Stimulated activated memory B cell treated with anti-CD40 and anti-IgM and Interleukin-4, amounts not matched to agents 10 μg/mL and 1 μg/mL and 100 μg/mL, for 72 hours (primary cell): ENCODE measurements at regions not wholly inside any gene's neighbourhood (a gene's known extent, or its start where the extent isn't known, plus 50 kb on each side); places are given as distances from the start of the nearest gene placed in this dataset.
"Not testable (repeated sequence)": the region's sequence is repeated elsewhere in the genome, so short reads cannot be mapped to it uniquely, and the experiment has no call there.

ENCODE experiments used
- ATAC-seq: fragments of 150-1000 bp; cut with Tn5 transposase; 2 replicates; pipeline ENCODE4 v1.10.0; 2021
- H3K27ac Mint-ChIP-seq: one replicate; pipeline ENCODE4 v1.8.0; 2022; ENCODE audit warnings: mild to moderate bottlenecking, mixed read lengths
- H3K27me3 Mint-ChIP-seq: one replicate; pipeline ENCODE4 v1.8.0; 2022; ENCODE audit warnings: mixed read lengths
- H3K36me3 Mint-ChIP-seq: one replicate; pipeline ENCODE4 v1.8.0; 2022; ENCODE audit warnings: mixed read lengths
- H3K4me1 Mint-ChIP-seq: one replicate; pipeline ENCODE4 v1.8.0; 2022; ENCODE audit warnings: mixed read lengths
- H3K4me3 Mint-ChIP-seq: one replicate; pipeline ENCODE4 v1.8.0; 2022; ENCODE audit warnings: mild to moderate bottlenecking, moderate library complexity, mixed read lengths
- H3K9me3 Mint-ChIP-seq: one replicate; pipeline ENCODE4 v1.8.0; 2022; ENCODE audit warnings: mixed read lengths

- not testable (repeated sequence) for H3K36me3 Mint-ChIP-seq, H3K27ac Mint-ChIP-seq, H3K9me3 Mint-ChIP-seq, H3K4me1 Mint-ChIP-seq, H3K4me3 Mint-ChIP-seq, ATAC-seq
- peaks cover 14% of the 10 kb centered on the region for H3K27me3 Mint-ChIP-seq
These were observed 168.8 kb upstream of the ZNF469 start for GRCh38 chr16:88213937-88214336.

- H3K27ac Mint-ChIP-seq, H3K4me3 Mint-ChIP-seq, H3K4me1 Mint-ChIP-seq, H3K9me3 Mint-ChIP-seq, H3K36me3 Mint-ChIP-seq, ATAC-seq: not testable (repeated sequence)
- peaks cover 47% of the 10 kb centered on the region for H3K27me3 Mint-ChIP-seq
These were observed 161.6 kb upstream of the ZNF469 start for GRCh38 chr16:88221001-88221761.

- H3K27me3 Mint-ChIP-seq = peaks cover 56% of the 10 kb centered on the region
- not testable (repeated sequence) for ATAC-seq, H3K4me3 Mint-ChIP-seq, H3K4me1 Mint-ChIP-seq, H3K9me3 Mint-ChIP-seq, H3K27ac Mint-ChIP-seq, H3K36me3 Mint-ChIP-seq
These were observed 159.1 kb upstream of the ZNF469 start for GRCh38 chr16:88223696-88224095.

- not testable (repeated sequence) for H3K27ac Mint-ChIP-seq, H3K36me3 Mint-ChIP-seq, ATAC-seq, H3K4me3 Mint-ChIP-seq, H3K4me1 Mint-ChIP-seq, H3K9me3 Mint-ChIP-seq
- peaks cover 56% of the 10 kb centered on the region for H3K27me3 Mint-ChIP-seq
These were observed 158.4 kb upstream of the ZNF469 start for GRCh38 chr16:88224131-88224898.

- not testable (repeated sequence) for H3K9me3 Mint-ChIP-seq, ATAC-seq, H3K36me3 Mint-ChIP-seq, H3K4me1 Mint-ChIP-seq, H3K27ac Mint-ChIP-seq, H3K4me3 Mint-ChIP-seq
- peaks cover 42% of the 10 kb centered on the region for H3K27me3 Mint-ChIP-seq
These were observed 157.0 kb upstream of the ZNF469 start for GRCh38 chr16:88225640-88226230.

DNA sequence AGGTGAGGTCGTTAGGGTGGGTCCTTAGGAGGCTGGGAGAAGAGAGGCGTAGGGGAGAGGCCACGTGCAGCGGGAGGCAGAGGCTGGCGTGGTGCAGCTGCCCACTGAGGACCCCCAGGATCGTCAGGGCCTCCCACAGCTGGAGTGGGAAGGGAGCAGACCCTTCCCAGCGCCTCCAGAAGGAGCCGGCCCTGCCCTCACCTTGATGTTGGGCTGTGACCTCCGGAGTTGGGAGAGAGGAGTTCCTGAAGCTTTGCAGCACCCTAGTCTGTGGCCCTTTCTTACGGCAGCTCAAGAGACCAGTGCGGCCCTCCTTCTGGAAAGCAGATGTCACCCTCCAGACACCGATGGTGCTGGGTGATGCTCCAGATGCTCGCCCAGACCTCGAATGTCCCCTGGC is 156.5 kb upstream of the ZNF469 start:
- H3K9me3 Mint-ChIP-seq, H3K36me3 Mint-ChIP-seq, H3K4me3 Mint-ChIP-seq, H3K27ac Mint-ChIP-seq, H3K4me1 Mint-ChIP-seq, ATAC-seq: not testable (repeated sequence)
- H3K27me3 Mint-ChIP-seq = peaks cover 36% of the 10 kb centered on the region

DNA sequence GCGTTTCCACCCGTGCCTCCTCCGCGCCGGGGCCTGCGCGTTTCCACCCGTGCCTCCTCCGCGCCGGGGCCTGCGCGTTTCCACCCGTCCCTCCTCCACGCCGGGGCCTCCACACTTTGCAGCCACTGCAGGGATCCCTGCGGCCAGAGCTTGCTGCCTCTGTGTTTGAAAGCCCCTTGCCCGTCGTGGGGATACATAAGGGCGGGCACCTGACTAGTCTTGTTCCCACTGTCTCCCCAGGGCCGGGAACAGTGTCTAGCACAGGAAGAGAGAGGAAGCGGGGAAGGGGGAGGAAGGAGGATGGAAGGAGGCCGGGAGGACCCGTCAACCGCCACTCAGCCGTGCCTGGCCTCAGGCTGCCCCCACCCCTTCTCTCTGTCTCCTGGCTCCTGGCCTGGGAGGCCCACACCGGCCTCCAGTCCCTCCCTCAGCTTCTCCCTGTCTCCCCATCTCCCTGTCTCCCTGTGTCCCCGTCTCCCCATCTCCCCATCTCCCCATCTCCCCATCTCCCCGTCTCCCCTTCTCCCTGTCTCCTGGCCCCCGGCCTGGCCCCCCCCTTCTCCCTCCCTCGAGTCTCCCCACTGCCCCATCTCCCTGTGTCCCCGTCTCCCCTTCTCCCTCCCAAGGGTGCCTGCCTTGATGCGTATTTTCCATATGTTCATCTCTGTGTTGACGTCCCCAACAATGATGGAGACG is 155.6 kb upstream of the ZNF469 start:
- not testable (repeated sequence) for H3K27ac Mint-ChIP-seq, H3K36me3 Mint-ChIP-seq, H3K4me1 Mint-ChIP-seq, H3K9me3 Mint-ChIP-seq, H3K4me3 Mint-ChIP-seq, ATAC-seq
- peaks cover 28% of the 10 kb centered on the region for H3K27me3 Mint-ChIP-seq

GRCh38 chr16:88227722-88228482 is 154.9 kb upstream of the ZNF469 start:
- not testable (repeated sequence) for H3K36me3 Mint-ChIP-seq, H3K4me1 Mint-ChIP-seq, H3K4me3 Mint-ChIP-seq, H3K9me3 Mint-ChIP-seq, H3K27ac Mint-ChIP-seq
- ATAC-seq = peak; percentile 34
- H3K27me3 Mint-ChIP-seq = peaks cover 24% of the 10 kb centered on the region

- not testable (repeated sequence) for H3K27ac Mint-ChIP-seq, ATAC-seq, H3K9me3 Mint-ChIP-seq, H3K36me3 Mint-ChIP-seq, H3K4me3 Mint-ChIP-seq, H3K4me1 Mint-ChIP-seq
- H3K27me3 Mint-ChIP-seq = peaks cover 24% of the 10 kb centered on the region
These were observed 154.0 kb upstream of the ZNF469 start for GRCh38 chr16:88228751-88229150.

GRCh38 chr16:88229710-88230109 is 153.0 kb upstream of the ZNF469 start:
- not testable (repeated sequence) for H3K36me3 Mint-ChIP-seq, H3K4me3 Mint-ChIP-seq, H3K4me1 Mint-ChIP-seq, ATAC-seq, H3K27ac Mint-ChIP-seq, H3K9me3 Mint-ChIP-seq
- H3K27me3 Mint-ChIP-seq = peaks cover 24% of the 10 kb centered on the region

GRCh38 chr16:88230276-88230966 is 152.3 kb upstream of the ZNF469 start:
- H3K9me3 Mint-ChIP-seq, H3K4me3 Mint-ChIP-seq, H3K27ac Mint-ChIP-seq, H3K36me3 Mint-ChIP-seq, ATAC-seq, H3K4me1 Mint-ChIP-seq: not testable (repeated sequence)
- peaks cover 30% of the 10 kb centered on the region for H3K27me3 Mint-ChIP-seq

DNA sequence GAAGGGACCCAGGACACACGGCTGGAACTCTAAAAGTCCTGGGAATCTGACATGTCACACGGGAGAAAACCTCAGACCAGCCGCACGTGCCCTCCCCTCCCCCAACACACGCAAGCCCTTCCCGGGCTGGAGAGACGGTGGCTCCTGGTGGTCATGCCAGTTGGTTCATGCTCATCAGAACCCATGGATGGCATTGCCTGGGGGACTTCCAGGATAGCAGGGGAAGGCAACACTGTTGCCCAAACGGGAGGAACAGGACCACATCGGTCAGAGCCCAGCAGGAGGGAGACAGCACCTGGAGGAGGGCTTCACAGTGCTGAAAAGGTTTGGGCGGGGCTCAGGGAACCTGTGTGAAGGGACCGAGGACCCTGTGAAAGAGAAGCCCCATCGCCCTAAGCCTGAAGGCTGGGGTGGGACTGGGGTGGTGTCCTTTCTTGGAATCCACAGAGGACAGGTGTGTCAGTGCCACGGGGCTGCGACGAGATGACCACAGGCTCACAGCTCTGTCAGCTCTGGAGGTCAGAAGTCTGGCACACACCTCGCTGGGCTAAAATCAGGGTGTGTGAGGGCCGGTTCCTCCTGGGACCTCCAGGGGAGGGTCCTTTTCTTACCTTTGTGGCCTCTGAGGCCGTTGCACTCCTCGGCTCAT is 151.7 kb upstream of the ZNF469 start:
- not testable (repeated sequence) for H3K4me1 Mint-ChIP-seq, ATAC-seq, H3K36me3 Mint-ChIP-seq, H3K4me3 Mint-ChIP-seq, H3K9me3 Mint-ChIP-seq, H3K27ac Mint-ChIP-seq
- peaks cover 32% of the 10 kb centered on the region for H3K27me3 Mint-ChIP-seq

DNA sequence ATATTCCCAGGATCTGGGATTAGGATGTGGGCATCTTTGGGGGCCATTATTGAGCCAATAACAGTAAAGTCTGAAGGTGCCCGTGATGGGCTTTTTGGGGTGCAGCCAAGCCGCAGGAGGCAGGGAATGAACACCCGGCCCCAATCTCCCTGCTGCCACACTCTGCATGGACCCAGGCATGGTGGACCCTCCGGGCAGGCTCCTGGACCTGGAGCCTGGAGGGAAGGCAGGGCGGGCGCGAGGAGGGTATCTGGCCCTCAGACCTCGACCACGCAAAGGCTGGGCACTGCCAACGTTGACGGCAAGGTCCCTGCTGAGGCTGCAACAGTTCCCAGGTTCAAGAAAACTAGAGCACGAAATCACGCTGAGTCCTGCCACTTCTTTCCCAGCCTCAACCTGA is 150.9 kb upstream of the ZNF469 start:
- not testable (repeated sequence) for H3K27ac Mint-ChIP-seq

More for the DNA sequence above, 150.9 kb upstream of the ZNF469 start:
- H3K27me3 Mint-ChIP-seq = peaks cover 26% of the 10 kb centered on the region
- H3K9me3 Mint-ChIP-seq, H3K4me1 Mint-ChIP-seq, ATAC-seq, H3K4me3 Mint-ChIP-seq, H3K36me3 Mint-ChIP-seq: not testable (repeated sequence)
